K562 (cell line): ENCODE measurements at regions not wholly inside any gene's neighbourhood (a gene's known extent, or its start where the extent isn't known, plus 50 kb on each side); places are given as distances from the start of the nearest gene placed in this dataset.
"Not testable (repeated sequence)": the region's sequence is repeated elsewhere in the genome, so short reads cannot be mapped to it uniquely, and the experiment has no call there.

Experiments used
- ATAC-seq: fragments of 200-7000 bp; cut with Tn5 transposase; 3 replicates; pipeline ENCODE4 v1.9.1; 2020; ENCODE audit warnings: moderate library complexity
- BruUV-seq: library from RNA; stranded (reverse); fragments of 400-500 nt; replicated peaks from 2 replicates; lab custom pipeline; 2021; lab: Mats Ljungman, UMichigan
- CTCF ChIA-PET: fragments of 300-600 bp; formaldehyde crosslinking; extraction: SDS; loops from one replicate; lab custom pipeline; 2021; ENCODE audit warnings: low intra/inter-chr PET ratio; lab: Yijun Ruan, JAX
- POLR2A ChIA-PET: fragments of 300-600, 350-650 bp; sonication (Branson Sonifier 250); formaldehyde crosslinking; extraction: SDS; loops from one replicate; lab custom pipeline; 2021; ENCODE audit warnings: antibody characterized with exemption, inconsistent platforms; lab: Yijun Ruan, JAX
- DNase-seq, 4 experiments: peaks; one replicate each; pipeline versions ENCODE4 v3.0.0 to v3.0.0-alpha.2; 2011 to 2018; ENCODE audit warnings: low spot score in 3 of 4, mixed read lengths in 3 of 4; ENCODE audit errors: extremely low read depth in 1 of 4
- FAIRE-seq: peaks from 2 replicates; lab custom pipeline; 2011; peaks lifted over from hg19 to GRCh38; lab: Jason Lieb, UNC
- H2AFZ ChIP-seq: 2 replicates; pipeline ENCODE4 v1.6.0; 2011; ENCODE audit warnings: low read depth, low read length, control low read depth, inconsistent platforms
- H3K27ac ChIP-seq: fragments of 200-600 bp; 3 replicates; pipeline ENCODE4 v1.8.0; 2011; ENCODE audit warnings: low read depth, mild to moderate bottlenecking, control low read depth, inconsistent platforms, low read length, moderate library complexity, mixed read lengths; ENCODE audit errors: extremely low read depth
- H3K27me3 ChIP-seq, 2 experiments: fragments of 300-600 bp in 1 of 2; 2 replicates in 1 of 2; 3 replicates in 1 of 2; pipeline versions ENCODE4 v1.6.0 to v1.8.0; 2011; ENCODE audit warnings: inconsistent platforms in 2 of 2, low read length in 2 of 2, mild to moderate bottlenecking in 1 of 2, mixed read lengths in 1 of 2, moderate library complexity in 1 of 2; ENCODE audit not compliant: control insufficient read depth in 2 of 2, insufficient read depth in 2 of 2
- H3K36me3 ChIP-seq: fragments of 300-600 bp; 3 replicates; pipeline ENCODE4 v1.8.0; 2011; ENCODE audit warnings: mild to moderate bottlenecking, low read length, inconsistent platforms; ENCODE audit not compliant: control insufficient read depth, insufficient read depth
- H3K4me1 ChIP-seq, 2 experiments: fragments of 200-600 bp in 1 of 2; replicated peaks in 1 of 2; 2 replicates in 1 of 2; 3 replicates in 1 of 2; pipeline versions ENCODE4 v1.5.1 to v1.8.0; 2011; ENCODE audit warnings: inconsistent platforms in 2 of 2, low read length in 2 of 2, mild to moderate bottlenecking in 1 of 2, mixed read lengths in 1 of 2, moderate library complexity in 1 of 2; ENCODE audit not compliant: control insufficient read depth in 2 of 2, insufficient read depth in 2 of 2
- H3K4me2 ChIP-seq: 2 replicates; pipeline ENCODE4 v1.6.1; 2011; ENCODE audit warnings: low read length, control low read depth, inconsistent platforms, mixed read lengths; ENCODE audit not compliant: insufficient read depth
- H3K4me3 ChIP-seq: fragments of 200-600 bp; sonication (generic), shearing (Covaris generic); 2 replicates; pipeline ENCODE4 v1.5.1; 2016; ENCODE audit warnings: control low read depth, inconsistent platforms
- H3K79me2 ChIP-seq: fragments of 200-600 bp; 3 replicates; pipeline ENCODE4 v1.8.0; 2011; ENCODE audit warnings: low read length, inconsistent platforms; ENCODE audit not compliant: control insufficient read depth, insufficient read depth
- H3K9ac ChIP-seq, 2 experiments: 2 replicates each; pipeline versions ENCODE4 v1.6.0 to v1.6.1; 2011; ENCODE audit warnings: low read depth in 2 of 2, low read length in 2 of 2, control low read depth in 1 of 2, inconsistent platforms in 1 of 2, mild to moderate bottlenecking in 1 of 2, mixed read lengths in 1 of 2; ENCODE audit not compliant: insufficient read depth in 1 of 2
- H3K9me1 ChIP-seq: one replicate; pipeline ENCODE4 v1.6.0; 2011; ENCODE audit warnings: inconsistent platforms, mild to moderate bottlenecking, low read length, moderate library complexity; ENCODE audit not compliant: control insufficient read depth, insufficient read depth
- H3K9me3 ChIP-seq: replicated peaks from 2 replicates; pipeline ENCODE4 v1.5.1; 2011; ENCODE audit warnings: low read depth, low read length, inconsistent platforms; ENCODE audit not compliant: control insufficient read depth, insufficient read depth
- H4K20me1 ChIP-seq: replicated peaks from 2 replicates; pipeline ENCODE4 v1.6.1; 2011; ENCODE audit warnings: low read length, inconsistent platforms, mixed read lengths; ENCODE audit not compliant: control insufficient read depth, insufficient read depth
- MAFG ChIP-seq: fragments of 450-650 bp; conservative IDR thresholded peaks from 2 replicates; pipeline ENCODE4 v1.6.1; 2016; ENCODE audit warnings: missing genetic modification characterization, missing compliant biosample characterization
- MAFK ChIP-seq: IDR thresholded peaks from 2 replicates; pipeline ENCODE4 v1.6.1; 2011; ENCODE audit warnings: low read length, improper control_type of control experiment
- ZNF316 ChIP-seq: fragments of 450-650 bp; IDR thresholded peaks from 2 replicates; pipeline ENCODE4 v1.6.1; 2016
- WGBS: fragments of 100-300 bp; shearing (Covaris generic); methylation state at CpG from one replicate; pipeline ENCODE4 v1.1.6; 2016; ENCODE audit warnings: low coverage, mixed read lengths; ENCODE audit not compliant: insufficient coverage; ENCODE audit errors: missing lambda C conversion rate; 5-methylcytosine and 5-hydroxymethylcytosine counted together
- in situ Hi-C: fragments of 300-500 bp; cut with MboI; formaldehyde crosslinking; loops from 4 replicates; pipeline ENCODE4 v1.15.0; 2018; ENCODE audit warnings: inconsistent platforms, mixed read lengths
- intact Hi-C: fragments of 100-400 bp; cut with micrococcal nuclease; formaldehyde crosslinking; loops from 2 replicates; pipeline ENCODE4 v1.14.2; 2022

- H3K27ac ChIP-seq, BruUV-seq, intact Hi-C loops, H3K27me3 ChIP-seq, in situ Hi-C loops, H3K9me3 ChIP-seq, H3K4me3 ChIP-seq, H3K4me2 ChIP-seq, H3K36me3 ChIP-seq, H3K4me1 ChIP-seq, H3K9ac ChIP-seq, ATAC-seq, CTCF ChIA-PET, H2AFZ ChIP-seq, POLR2A ChIA-PET, H3K79me2 ChIP-seq, H3K9me1 ChIP-seq, FAIRE-seq, H4K20me1 ChIP-seq, DNase-seq: not testable (repeated sequence)
- 0% methylated on average over 3 of the region's 3 CpGs for WGBS
- peak; percentile 55; the same call in 1 of the 2 replicates for TF ChIP-seq ZNF316
- peak; percentile 51; the same call in 1 of the 2 replicates for TF ChIP-seq MAFG (tag)
- TF ChIP-seq MAFK = peak; percentile 45; the same call in 1 of the 2 replicates
Measured at GRCh38 chr20:30956649-30957048, 300.8 kb upstream of the DEFB115 start.

- intact Hi-C loops, H3K4me1 ChIP-seq, H3K9ac ChIP-seq, H3K9me3 ChIP-seq, H3K4me2 ChIP-seq, H3K36me3 ChIP-seq, H4K20me1 ChIP-seq, ATAC-seq, CTCF ChIA-PET, in situ Hi-C loops, DNase-seq, H3K27me3 ChIP-seq, H3K4me3 ChIP-seq, H3K27ac ChIP-seq, BruUV-seq, POLR2A ChIA-PET, H3K9me1 ChIP-seq, FAIRE-seq, H3K79me2 ChIP-seq, H2AFZ ChIP-seq: not testable (repeated sequence)
Measured at GRCh38 chr20:30959208-30959607, 298.3 kb upstream of the DEFB115 start.
